ENCODE measurements at regions not wholly inside any gene's neighbourhood (a gene's known extent, or its start where the extent isn't known, plus 50 kb on each side); places are given as distances from the start of the nearest gene placed in this dataset.

DNA sequence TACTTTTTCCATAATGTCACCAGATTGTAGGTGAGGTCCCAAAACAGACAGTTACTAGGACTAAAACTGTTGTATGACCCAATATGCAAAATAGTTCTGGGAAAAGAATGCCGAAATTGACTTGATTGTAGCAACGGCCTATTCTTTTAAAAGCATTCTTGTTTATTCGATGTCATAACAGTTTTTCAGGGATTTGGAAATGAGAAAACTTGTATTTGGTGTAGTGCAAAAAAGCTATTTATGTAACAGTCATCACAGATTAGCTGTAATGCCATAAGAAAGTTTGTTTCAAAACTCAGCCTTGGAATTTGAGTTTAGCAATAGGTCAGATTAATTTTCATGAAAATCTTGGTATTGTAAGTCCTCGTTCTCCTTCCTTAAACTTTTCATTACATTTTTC lies 69.2 kb upstream of the DIAPH2 start:
- 76 to 100% methylated on average over 3 to 4 of the region's 4 CpGs for WGBS, 2 experiments (ENCODE audit: insufficient coverage in 1 of 2, insufficient read length in 1 of 2)
- H3K36me3 Mint-ChIP-seq (ENCODE audit: low read depth), result peaks cover 2% of the 10 kb centered on the region
- H3K9me3 ChIP-seq (ENCODE audit: control insufficient read depth, low read length), result no peaks in the 10 kb centered on the region
- H3K4me3 ChIP-seq (ENCODE audit: low read length), result no peak overlapping the region
- no peak overlapping the region for H3K27ac ChIP-seq (ENCODE audit: low read depth, low read length)
- H3K4me1 Mint-ChIP-seq, result peaks cover 7% of the 10 kb centered on the region
- no peaks in the 10 kb centered on the region for H3K27me3 Mint-ChIP-seq (ENCODE audit: insufficient read depth)
- H3K27ac Mint-ChIP-seq, result no peak overlapping the region
- H3K4me3 Mint-ChIP-seq, result no peak overlapping the region
- no peak for TF ChIP-seq CTCF (conservative IDR thresholded peaks at IDR 0.05)
- no peaks in the 10 kb centered on the region for H3K36me3 ChIP-seq (ENCODE audit: control insufficient read depth, insufficient read depth, low read length)
- no peaks in the 10 kb centered on the region for H3K9me3 Mint-ChIP-seq
- H3K27me3 ChIP-seq (ENCODE audit: control insufficient read depth, insufficient read depth, low read length, poor library complexity, severe bottlenecking), result no peaks in the 10 kb centered on the region
- no peak for DNase-seq
- no peak overlapping the region for H3K9ac ChIP-seq (ENCODE audit: extremely low read depth, low read length, poor library complexity, severe bottlenecking)
- no peaks in the 10 kb centered on the region for H3K4me1 ChIP-seq (ENCODE audit: control insufficient read depth, insufficient read depth, low read length)

GRCh38 chrX:96619588-96619987 lies 65.1 kb upstream of the DIAPH2 start:
- no peaks in the 10 kb centered on the region for H3K27me3 Mint-ChIP-seq (ENCODE audit: insufficient read depth)
- H3K4me3 ChIP-seq (ENCODE audit: low read length), result no peak overlapping the region
- H3K9me3 Mint-ChIP-seq, result peaks cover 11% of the 10 kb centered on the region
- H3K9ac ChIP-seq (ENCODE audit: extremely low read depth, low read length, poor library complexity, severe bottlenecking), result no peak overlapping the region
- H3K27me3 ChIP-seq (ENCODE audit: control insufficient read depth, insufficient read depth, low read length, poor library complexity, severe bottlenecking), result no peaks in the 10 kb centered on the region
- H3K9me3 ChIP-seq (ENCODE audit: control insufficient read depth, low read length), result no peaks in the 10 kb centered on the region
- peaks cover 9% of the 10 kb centered on the region for H3K36me3 Mint-ChIP-seq (ENCODE audit: low read depth)
- H3K4me1 Mint-ChIP-seq, result no peaks in the 10 kb centered on the region
- TF ChIP-seq CTCF (conservative IDR thresholded peaks at IDR 0.05), result no peak
- no peak overlapping the region for H3K4me3 Mint-ChIP-seq
- no peak overlapping the region for H3K27ac ChIP-seq (ENCODE audit: low read depth, low read length)
- H3K36me3 ChIP-seq (ENCODE audit: control insufficient read depth, insufficient read depth, low read length), result no peaks in the 10 kb centered on the region
- H3K4me1 ChIP-seq (ENCODE audit: control insufficient read depth, insufficient read depth, low read length), result no peaks in the 10 kb centered on the region
- DNase-seq, result no peak
- H3K27ac Mint-ChIP-seq, result no peak overlapping the region

DNA sequence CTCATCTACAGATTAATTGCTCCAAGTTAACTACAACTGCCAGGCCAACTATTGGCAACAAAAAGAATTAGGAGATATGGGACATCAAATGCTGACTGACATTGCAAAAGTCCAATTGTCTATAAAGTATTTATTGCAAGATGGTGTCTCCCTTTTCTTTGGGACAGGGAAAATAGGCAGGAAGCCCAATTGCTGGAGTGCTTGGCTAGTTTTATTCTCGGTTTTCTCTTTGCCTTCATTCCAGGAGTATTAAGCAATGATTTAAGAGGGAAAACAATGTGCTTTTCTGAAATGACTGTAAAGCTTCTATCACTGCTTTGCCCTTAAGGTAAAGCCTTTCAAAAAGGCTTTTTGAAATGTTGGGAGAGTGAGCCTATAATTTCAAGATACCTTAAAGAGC lies 62.8 kb upstream of the DIAPH2 start:
- no peak for TF ChIP-seq CTCF (conservative IDR thresholded peaks at IDR 0.05)
- DNase-seq, result no peak
- peaks cover 15% of the 10 kb centered on the region for H3K4me1 Mint-ChIP-seq
- H3K27ac Mint-ChIP-seq, result no peak overlapping the region
- WGBS, 2 experiments (ENCODE audit: insufficient coverage in 1 of 2, insufficient read length in 1 of 2), result 100% methylated on average over 1 of the region's 1 CpG; no CpG with 5 or more reads in 1 of the 2 experiments
- H3K9me3 ChIP-seq (ENCODE audit: control insufficient read depth, low read length), result no peaks in the 10 kb centered on the region
- H3K4me1 ChIP-seq (ENCODE audit: control insufficient read depth, insufficient read depth, low read length), result no peaks in the 10 kb centered on the region
- no peaks in the 10 kb centered on the region for H3K27me3 Mint-ChIP-seq (ENCODE audit: insufficient read depth)
- H3K4me3 Mint-ChIP-seq, result no peak overlapping the region
- H3K27me3 ChIP-seq (ENCODE audit: control insufficient read depth, insufficient read depth, low read length, poor library complexity, severe bottlenecking), result no peaks in the 10 kb centered on the region
- H3K27ac ChIP-seq (ENCODE audit: low read depth, low read length), result no peak overlapping the region
- H3K4me3 ChIP-seq (ENCODE audit: low read length), result no peak overlapping the region
- H3K36me3 ChIP-seq (ENCODE audit: control insufficient read depth, insufficient read depth, low read length), result no peaks in the 10 kb centered on the region
- peaks cover 27% of the 10 kb centered on the region for H3K9me3 Mint-ChIP-seq
- H3K36me3 Mint-ChIP-seq (ENCODE audit: low read depth), result peaks cover 16% of the 10 kb centered on the region
- H3K9ac ChIP-seq (ENCODE audit: extremely low read depth, low read length, poor library complexity, severe bottlenecking), result no peak overlapping the region

All from endodermal cell (in vitro differentiated cells).